H1 (cell line): ENCODE measurements at regions not wholly inside any gene's neighbourhood (a gene's known extent, or its start where the extent isn't known, plus 50 kb on each side); places are given as distances from the start of the nearest gene placed in this dataset.

Source experiments
- CTCF ChIA-PET: fragments of 300-600 bp; sonication (Branson Sonifier 250); formaldehyde crosslinking; loops from one replicate; lab custom pipeline; 2021; ENCODE audit not compliant: partially characterized antibody; lab: Charles Lee
- POLR2A ChIA-PET: fragments of 300-600 bp; sonication (Branson Sonifier 250); formaldehyde crosslinking; loops from one replicate; lab custom pipeline; 2021; ENCODE audit warnings: inconsistent platforms; ENCODE audit not compliant: partially characterized antibody; lab: Charles Lee
- DNase-seq, 2 experiments: peaks; one replicate each; pipeline versions ENCODE4 v3.0.0 to v3.0.0-alpha.2; 2010 to 2022; ENCODE audit warnings: low spot score in 2 of 2, low read depth in 1 of 2, mixed read lengths in 1 of 2
- FAIRE-seq: peaks from 2 replicates; lab custom pipeline; 2011; peaks lifted over from hg19 to GRCh38; lab: Jason Lieb, UNC
- H2AFZ ChIP-seq: 2 replicates; pipeline ENCODE4 v1.8.1; 2012; ENCODE audit warnings: low read length, inconsistent platforms
- H2AK5ac ChIP-seq: 2 replicates; pipeline ENCODE4 v1.6.1; 2013; ENCODE audit warnings: low read depth, low read length
- H2BK120ac ChIP-seq: replicated peaks from 2 replicates; pipeline ENCODE3; 2013; ENCODE audit warnings: low read depth, low read length, inconsistent platforms
- H2BK12ac ChIP-seq: 2 replicates; pipeline ENCODE4 v1.6.1; 2013; ENCODE audit warnings: low read depth, low read length
- H2BK15ac ChIP-seq: 2 replicates; pipeline ENCODE4 v1.6.1; 2013; ENCODE audit warnings: low read length
- H2BK20ac ChIP-seq: 2 replicates; pipeline ENCODE4 v1.6.1; 2013; ENCODE audit warnings: low read length
- H2BK5ac ChIP-seq: 2 replicates; pipeline ENCODE4 v1.6.1; 2013; ENCODE audit warnings: low read depth, low read length
- H3K14ac ChIP-seq: 2 replicates; pipeline ENCODE4 v1.6.1; 2013; ENCODE audit warnings: inconsistent platforms; ENCODE audit not compliant: insufficient read length
- H3K18ac ChIP-seq: 2 replicates; pipeline ENCODE4 v1.6.1; 2013; ENCODE audit warnings: low read length; ENCODE audit errors: extremely low read depth
- H3K23ac ChIP-seq: 2 replicates; pipeline ENCODE4 v1.6.1; 2013; ENCODE audit warnings: inconsistent platforms; ENCODE audit not compliant: insufficient read length
- H3K23me2 ChIP-seq: 2 replicates; pipeline ENCODE4 v1.6.1; 2013; ENCODE audit warnings: low read depth, low read length
- H3K27ac ChIP-seq: 2 replicates; pipeline ENCODE4 v1.6.1; 2011; ENCODE audit warnings: low read depth, low read length, inconsistent platforms
- H3K27me3 ChIP-seq, 4 experiments: replicated peaks in 1 of 4; 1 replicate in 1 of 4; 2 replicates in 3 of 4; pipeline versions ENCODE4 v1.6.1 to v1.8.1; 2011 to 2013; ENCODE audit warnings: low read length in 3 of 4, mild to moderate bottlenecking in 3 of 4, inconsistent platforms in 2 of 4, mixed read lengths in 2 of 4, moderate library complexity in 1 of 4; ENCODE audit not compliant: control insufficient read depth in 3 of 4, insufficient read depth in 3 of 4; ENCODE audit errors: extremely low read depth in 1 of 4
- H3K36me3 ChIP-seq, 4 experiments: 2 replicates each; pipeline versions ENCODE4 v1.6.1 to v1.8.1; 2011 to 2013; ENCODE audit warnings: mild to moderate bottlenecking in 4 of 4, low read length in 3 of 4, moderate library complexity in 2 of 4, control low read depth in 1 of 4, inconsistent platforms in 1 of 4; ENCODE audit not compliant: insufficient read depth in 4 of 4, control insufficient read depth in 2 of 4
- H3K4ac ChIP-seq: replicated peaks from 2 replicates; pipeline ENCODE3; 2013; ENCODE audit warnings: low read length, low read depth, mixed read lengths, inconsistent platforms; ENCODE audit not compliant: insufficient read length
- H3K4me1 ChIP-seq, 4 experiments: replicated peaks in 1 of 4; 1 replicate in 1 of 4; 2 replicates in 3 of 4; pipeline versions ENCODE4 v1.6.1 to v1.8.1; 2011 to 2013; ENCODE audit warnings: low read length in 3 of 4, inconsistent platforms in 2 of 4, mixed read lengths in 1 of 4; ENCODE audit not compliant: insufficient read depth in 4 of 4, control insufficient read depth in 3 of 4
- H3K4me2 ChIP-seq, 2 experiments: 2 replicates each; pipeline versions ENCODE4 v1.6.1 to v1.8.1; 2011 to 2013; ENCODE audit warnings: low read depth in 2 of 2, low read length in 2 of 2, control low read depth in 1 of 2, inconsistent platforms in 1 of 2, mild to moderate bottlenecking in 1 of 2; ENCODE audit not compliant: insufficient read depth in 1 of 2
- H3K4me3 ChIP-seq, 4 experiments: fragments of 200-600, 300-600 bp in 1 of 4; sonication (generic), shearing (Covaris generic), sonication (Bioruptor Twin) in 1 of 4; 2 replicates each; pipeline versions ENCODE4 v1.5.1 to v1.8.1; 2011 to 2016; ENCODE audit warnings: low read length in 4 of 4, low read depth in 3 of 4, control low read depth in 2 of 4, inconsistent platforms in 2 of 4, mild to moderate bottlenecking in 2 of 4, mixed read lengths in 1 of 4, moderate library complexity in 1 of 4; ENCODE audit not compliant: insufficient read depth in 2 of 4; ENCODE audit errors: extremely low read depth in 1 of 4
- H3K56ac ChIP-seq: replicated peaks from 2 replicates; pipeline ENCODE3; 2013; ENCODE audit warnings: low read depth, mild to moderate bottlenecking, mixed read lengths, low read length, inconsistent platforms; ENCODE audit not compliant: insufficient read length
- H3K79me1 ChIP-seq: 2 replicates; pipeline ENCODE4 v1.6.1; 2013; ENCODE audit warnings: low read depth, low read length, control low read depth
- H3K79me2 ChIP-seq, 2 experiments: 2 replicates each; pipeline versions ENCODE4 v1.6.1 to v1.8.1; 2012 to 2013; ENCODE audit warnings: low read length in 2 of 2, mild to moderate bottlenecking in 2 of 2, inconsistent platforms in 1 of 2; ENCODE audit not compliant: insufficient read depth in 2 of 2, control insufficient read depth in 1 of 2
- H3K9ac ChIP-seq, 4 experiments: replicated peaks in 1 of 4; 1 replicate in 1 of 4; 2 replicates in 3 of 4; pipeline versions ENCODE4 v1.6.1 to v1.8.1; 2011 to 2013; ENCODE audit warnings: low read depth in 3 of 4, low read length in 3 of 4, control low read depth in 2 of 4, mild to moderate bottlenecking in 2 of 4, moderate library complexity in 2 of 4, inconsistent platforms in 1 of 4; ENCODE audit errors: extremely low read depth in 1 of 4
- H3K9me3 ChIP-seq, 2 experiments: 2 replicates each; pipeline versions ENCODE4 v1.6.1 to v1.8.1; 2012 to 2013; ENCODE audit warnings: mild to moderate bottlenecking in 2 of 2, moderate library complexity in 2 of 2, control low read depth in 1 of 2, inconsistent platforms in 1 of 2, low read depth in 1 of 2, low read length in 1 of 2, mixed read lengths in 1 of 2; ENCODE audit not compliant: insufficient read depth in 2 of 2
- H4K20me1 ChIP-seq, 2 experiments: replicated peaks in 1 of 2; 2 replicates each; pipeline versions ENCODE3 to v1.8.1; 2011 to 2013; ENCODE audit warnings: inconsistent platforms in 2 of 2, low read length in 2 of 2, mild to moderate bottlenecking in 1 of 2; ENCODE audit not compliant: insufficient read depth in 2 of 2, control insufficient read depth in 1 of 2
- H4K5ac ChIP-seq: 2 replicates; pipeline ENCODE4 v1.6.1; 2013; ENCODE audit warnings: low read length, low read depth, mixed read lengths, inconsistent platforms; ENCODE audit not compliant: insufficient read length
- H4K8ac ChIP-seq: 2 replicates; pipeline ENCODE4 v1.8.0; 2013; ENCODE audit warnings: mild to moderate bottlenecking, moderate library complexity, low read length, inconsistent platforms; ENCODE audit not compliant: insufficient read depth; ENCODE audit errors: extremely low read depth
- H4K91ac ChIP-seq: replicated peaks from 2 replicates; pipeline ENCODE3; 2013; ENCODE audit warnings: low read length, mixed read lengths, inconsistent platforms; ENCODE audit not compliant: insufficient read length
- CEBPB ChIP-seq: IDR thresholded peaks from 2 replicates; pipeline ENCODE4 v1.6.1; 2012; ENCODE audit warnings: low read depth, low read length
- CHD1 ChIP-seq: IDR thresholded peaks from 2 replicates; pipeline ENCODE4 v1.6.1; 2012; ENCODE audit warnings: low read depth, low read length, improper control_type of control experiment
- CREB1 ChIP-seq: IDR thresholded peaks from 2 replicates; pipeline ENCODE4 v1.6.1; 2012; ENCODE audit warnings: inconsistent platforms
- CTBP2 ChIP-seq: IDR thresholded peaks from 2 replicates; pipeline ENCODE4 v1.7.0; 2011; ENCODE audit warnings: borderline replicate concordance, mild to moderate bottlenecking, moderate library complexity, mixed read lengths, low read length; ENCODE audit not compliant: insufficient read depth, insufficient read length
- KDM4A ChIP-seq: IDR thresholded peaks from one replicate; pipeline ENCODE4 v1.7.1; 2012; ENCODE audit warnings: low read depth, mild to moderate bottlenecking, moderate library complexity, low read length, inconsistent platforms; ENCODE audit not compliant: severe bottlenecking
- MAFK ChIP-seq: IDR thresholded peaks from 2 replicates; pipeline ENCODE4 v1.6.1; 2012; ENCODE audit warnings: low read depth, mild to moderate bottlenecking, improper control_type of control experiment, low read length
- RXRA ChIP-seq: IDR thresholded peaks from 2 replicates; pipeline ENCODE4 v1.6.1; 2011; ENCODE audit warnings: low read depth, mild to moderate bottlenecking, low read length, moderate library complexity; ENCODE audit not compliant: insufficient read depth
- TBP ChIP-seq: IDR thresholded peaks from 2 replicates; pipeline ENCODE4 v1.6.1; 2011; ENCODE audit warnings: low read depth, low read length, improper control_type of control experiment
- WGBS, 2 experiments: shearing (Covaris generic) in 1 of 2; methylation state at CpG; one replicate each; pipeline versions ENCODE4 v1.1.6 to v1.1.7; 2013 to 2015; ENCODE audit warnings: low lambda C conversion rate in 2 of 2, mixed read lengths in 2 of 2, inconsistent platforms in 1 of 2, low coverage in 1 of 2, missing lambda C conversion rate in 1 of 2; ENCODE audit not compliant: insufficient replicate concordance in 2 of 2, insufficient coverage in 1 of 2, insufficient read length in 1 of 2; ENCODE audit errors: extremely low coverage in 1 of 2, missing lambda C conversion rate in 1 of 2; 5-methylcytosine and 5-hydroxymethylcytosine counted together
- TF ChIP-seq, protein P1 (sequence below), 3 experiments: IDR thresholded peaks; 1 replicate in 2 of 3; 2 replicates in 1 of 3; pipeline versions ENCODE4 v1.5.1 to v1.6.1; 2011; ENCODE audit warnings: low read length in 3 of 3, mild to moderate bottlenecking in 3 of 3, inconsistent platforms in 2 of 3, low read depth in 1 of 3, moderate library complexity in 1 of 3; ENCODE audit not compliant: insufficient read depth in 1 of 3; ENCODE audit errors: control extremely low read depth in 1 of 3
- TF ChIP-seq, protein P2 (sequence below): IDR thresholded peaks from 2 replicates; pipeline ENCODE4 v1.6.1; 2011; ENCODE audit warnings: low read depth, mild to moderate bottlenecking, low read length; ENCODE audit not compliant: insufficient read depth
- TF ChIP-seq, protein P3 (sequence below): IDR thresholded peaks from 2 replicates; pipeline ENCODE4 v1.6.1; 2012; ENCODE audit warnings: inconsistent platforms

DNA sequence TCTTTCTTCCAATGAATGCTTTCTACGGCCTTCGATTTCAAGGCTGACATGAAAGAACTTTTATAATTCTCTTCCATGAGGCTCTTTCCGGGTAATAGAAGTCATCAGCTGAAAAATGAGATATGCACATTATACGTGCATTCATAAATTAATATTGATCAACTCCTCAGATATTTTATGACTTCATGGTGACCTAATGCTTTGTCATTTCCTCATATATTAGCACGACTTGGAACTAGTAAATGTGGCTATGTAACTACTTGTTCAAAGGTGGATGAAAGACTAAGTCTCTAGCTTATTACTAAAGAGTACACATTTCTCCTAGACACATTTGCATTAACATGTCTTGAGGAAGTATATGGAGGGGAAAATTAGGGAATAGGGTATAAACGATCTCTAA lies 168.8 kb downstream of the HDGFL1 start:
- Histone ChIP-seq H3K27ac (no peak overlapping the region), H3K4me2 (no peak overlapping the region), H4K20me1 (no peaks in the 10 kb centered on the region), H4K91ac (no peak overlapping the region), H2AFZ (no peak overlapping the region), H4K5ac (no peak overlapping the region), H2AK5ac (no peak overlapping the region), H2BK5ac (no peak overlapping the region), H2BK15ac (no peak overlapping the region), H3K9me3 (no peaks in the 10 kb centered on the region), H3K18ac (no peak overlapping the region), H2BK20ac (no peak overlapping the region), H2BK120ac (no peak overlapping the region), H4K8ac (no peak overlapping the region), H3K36me3 (no peaks in the 10 kb centered on the region; a peak in 1 of 8 replicates), H3K14ac (no peak overlapping the region), H3K4ac (no peak overlapping the region), H3K79me1 (no peaks in the 10 kb centered on the region), H3K23ac (no peak overlapping the region), H3K23me2 (no peaks in the 10 kb centered on the region), H3K4me1 (peaks cover 0 to 4% (median 0%) of the 10 kb centered on the region in 4 experiments; a peak in 2 of 7 replicates), H3K4me3 (no peak overlapping the region), H3K56ac (no peak overlapping the region), H3K27me3 (no peaks in the 10 kb centered on the region), H3K9ac (no peak overlapping the region), H3K79me2 (no peaks in the 10 kb centered on the region), H2BK12ac (no peak overlapping the region)
- WGBS, 2 experiments, result 91% methylated on average over 6 of the region's 6 CpGs; no CpG with 5 or more reads in 1 of the 2 experiments
- FAIRE-seq (no peak), DNase-seq (no peak)
- CTCF ChIA-PET, result interaction anchor here (0.7 to 2.1 kb wide), 9 partner anchors 10 to 697 kb away, joined by 3 to 8 read pairs (median 4); no protein-coding TSS in a partner anchor
- POLR2A ChIA-PET, result no interaction called here
- TF ChIP-seq TBP (no peak), MAFK (no peak), CREB1 (no peak), KDM4A (no peak), RXRA (no peak), CHD1 (no peak), CEBPB (no peak), CTBP2 (no peak)
- TF ChIP-seq, protein P1, sequence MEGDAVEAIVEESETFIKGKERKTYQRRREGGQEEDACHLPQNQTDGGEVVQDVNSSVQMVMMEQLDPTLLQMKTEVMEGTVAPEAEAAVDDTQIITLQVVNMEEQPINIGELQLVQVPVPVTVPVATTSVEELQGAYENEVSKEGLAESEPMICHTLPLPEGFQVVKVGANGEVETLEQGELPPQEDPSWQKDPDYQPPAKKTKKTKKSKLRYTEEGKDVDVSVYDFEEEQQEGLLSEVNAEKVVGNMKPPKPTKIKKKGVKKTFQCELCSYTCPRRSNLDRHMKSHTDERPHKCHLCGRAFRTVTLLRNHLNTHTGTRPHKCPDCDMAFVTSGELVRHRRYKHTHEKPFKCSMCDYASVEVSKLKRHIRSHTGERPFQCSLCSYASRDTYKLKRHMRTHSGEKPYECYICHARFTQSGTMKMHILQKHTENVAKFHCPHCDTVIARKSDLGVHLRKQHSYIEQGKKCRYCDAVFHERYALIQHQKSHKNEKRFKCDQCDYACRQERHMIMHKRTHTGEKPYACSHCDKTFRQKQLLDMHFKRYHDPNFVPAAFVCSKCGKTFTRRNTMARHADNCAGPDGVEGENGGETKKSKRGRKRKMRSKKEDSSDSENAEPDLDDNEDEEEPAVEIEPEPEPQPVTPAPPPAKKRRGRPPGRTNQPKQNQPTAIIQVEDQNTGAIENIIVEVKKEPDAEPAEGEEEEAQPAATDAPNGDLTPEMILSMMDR (IDR thresholded peaks at IDR 0.05; ENCODE audit: control extremely low read depth in 1 of 3, insufficient read depth in 1 of 3, low read depth in 1 of 3, low read length in 3 of 3), result no peak
- TF ChIP-seq, protein P2, sequence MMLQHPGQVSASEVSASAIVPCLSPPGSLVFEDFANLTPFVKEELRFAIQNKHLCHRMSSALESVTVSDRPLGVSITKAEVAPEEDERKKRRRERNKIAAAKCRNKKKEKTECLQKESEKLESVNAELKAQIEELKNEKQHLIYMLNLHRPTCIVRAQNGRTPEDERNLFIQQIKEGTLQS, result no peak
- TF ChIP-seq, protein P3, sequence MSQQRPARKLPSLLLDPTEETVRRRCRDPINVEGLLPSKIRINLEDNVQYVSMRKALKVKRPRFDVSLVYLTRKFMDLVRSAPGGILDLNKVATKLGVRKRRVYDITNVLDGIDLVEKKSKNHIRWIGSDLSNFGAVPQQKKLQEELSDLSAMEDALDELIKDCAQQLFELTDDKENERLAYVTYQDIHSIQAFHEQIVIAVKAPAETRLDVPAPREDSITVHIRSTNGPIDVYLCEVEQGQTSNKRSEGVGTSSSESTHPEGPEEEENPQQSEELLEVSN, result no peak
